HG03575 (cell line): ENCODE measurements at regions not wholly inside any gene's neighbourhood (a gene's known extent, or its start where the extent isn't known, plus 50 kb on each side); places are given as distances from the start of the nearest gene placed in this dataset.
"Not testable (repeated sequence)": the region's sequence is repeated elsewhere in the genome, so short reads cannot be mapped to it uniquely, and the experiment has no call there.

ENCODE experiments used
- ATAC-seq: cut with Tn5 transposase; IDR thresholded peaks from one replicate; pipeline ENCODE4 v1.9.1; 2021; ENCODE audit not compliant: unreplicated experiment, insufficient number of reproducible peaks, low FRiP score; ENCODE audit errors: extremely low read depth

DNA sequence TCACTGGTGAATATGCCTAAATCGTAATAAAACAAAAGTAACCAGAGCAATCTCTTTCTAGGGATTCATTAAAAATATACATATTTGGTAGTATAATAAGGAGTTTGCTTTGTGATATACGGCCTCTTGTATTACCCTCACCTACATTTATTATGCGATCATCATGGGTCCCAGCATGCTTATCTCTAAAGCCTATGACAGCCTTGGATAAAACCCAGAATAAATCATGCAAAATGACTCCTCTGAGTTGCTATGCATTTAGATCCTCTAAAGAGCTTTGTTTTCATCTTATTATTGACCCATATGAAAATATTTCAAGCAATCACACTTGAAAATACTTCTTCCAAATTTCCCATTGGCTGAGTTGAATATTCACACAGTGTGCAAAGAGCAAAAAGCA lies 432.3 kb downstream of the SUCLG1 start:
- no peak for ATAC-seq

DNA sequence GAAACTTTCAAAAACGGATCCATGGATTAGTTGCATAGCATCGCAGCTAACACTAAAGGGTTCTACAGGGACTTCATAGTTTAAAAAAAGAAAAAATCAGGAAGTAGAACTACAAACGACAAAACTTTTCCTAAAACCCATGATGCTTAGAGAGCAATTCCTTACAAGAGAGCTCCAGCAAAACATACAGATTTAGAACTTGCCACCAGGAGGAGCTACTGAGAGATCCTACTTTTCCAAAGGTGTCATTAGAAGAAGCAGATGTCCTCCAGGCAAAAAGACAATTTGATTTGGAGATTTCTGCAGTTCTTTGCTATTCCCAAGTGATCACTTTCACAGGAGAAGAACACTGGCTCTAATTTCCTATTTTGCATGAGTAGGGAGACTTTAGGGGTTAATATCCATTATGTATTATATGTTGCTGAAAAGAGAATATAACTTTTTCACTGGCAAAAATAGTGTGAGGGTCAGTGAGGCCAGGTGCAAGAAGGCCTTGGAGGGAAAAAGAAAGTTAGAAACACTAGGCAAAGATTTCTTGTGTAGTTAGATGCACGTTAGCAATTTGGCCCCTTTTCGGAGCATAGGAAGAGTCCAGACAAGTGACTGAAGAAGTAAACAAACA lies 436.2 kb downstream of the SUCLG1 start:
- ATAC-seq: no peak

DNA sequence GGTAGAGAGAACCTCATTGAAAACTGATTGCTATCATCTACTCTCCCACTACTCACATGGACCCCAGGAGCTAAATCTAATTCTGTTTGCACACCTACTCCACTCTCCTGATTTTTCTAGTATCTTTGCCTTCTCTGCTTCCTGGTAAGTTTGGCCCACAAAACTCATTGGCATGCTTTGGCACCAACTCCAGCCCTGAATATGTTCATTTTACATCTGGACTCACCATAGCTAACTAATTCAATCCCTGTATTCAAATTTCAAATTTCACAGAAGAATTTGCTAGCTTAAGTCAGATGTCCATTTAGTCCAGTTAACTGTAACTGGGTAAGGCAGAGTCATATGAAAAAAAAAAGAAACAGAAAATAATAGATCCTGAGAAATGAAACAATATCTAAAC lies 442.1 kb downstream of the SUCLG1 start:
- no peak for ATAC-seq

DNA sequence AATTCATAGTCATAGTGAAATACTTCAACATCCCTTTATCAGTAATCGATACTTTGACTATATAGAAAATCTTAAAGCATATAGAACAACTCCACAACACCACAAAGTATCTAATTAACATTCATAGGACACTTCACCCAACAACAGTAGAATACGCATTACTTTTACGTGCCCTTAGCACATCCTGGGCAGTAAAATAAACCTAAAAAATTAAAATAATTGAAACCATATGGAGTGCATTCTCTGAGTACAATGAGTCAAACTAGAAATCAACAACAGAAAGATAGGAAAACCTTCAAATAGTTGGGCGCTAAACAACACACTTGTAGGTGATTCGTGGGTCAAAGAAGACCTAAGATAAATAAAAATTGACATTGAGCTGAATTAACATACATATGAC lies 442.9 kb downstream of the SUCLG1 start:
- ATAC-seq: no peak

DNA sequence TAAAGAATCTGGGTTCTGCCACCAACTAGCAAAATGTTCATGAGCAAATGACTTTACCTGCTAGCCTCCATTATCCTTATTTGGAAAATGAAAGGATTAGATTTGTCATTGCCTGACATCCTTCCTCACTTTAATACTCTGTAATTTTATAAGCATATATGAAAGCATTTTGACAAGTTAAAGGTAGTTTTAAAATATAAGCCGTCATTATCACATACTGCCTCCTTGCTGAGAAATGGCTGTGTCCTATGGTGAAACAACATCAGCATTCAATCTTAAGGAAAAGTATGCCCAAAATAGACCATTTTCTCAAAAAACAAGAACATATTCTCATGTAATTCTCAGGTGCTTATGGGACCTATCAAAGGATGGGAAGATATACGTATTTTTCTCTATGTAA lies 461.2 kb downstream of the SUCLG1 start:
- ATAC-seq: no peak

DNA sequence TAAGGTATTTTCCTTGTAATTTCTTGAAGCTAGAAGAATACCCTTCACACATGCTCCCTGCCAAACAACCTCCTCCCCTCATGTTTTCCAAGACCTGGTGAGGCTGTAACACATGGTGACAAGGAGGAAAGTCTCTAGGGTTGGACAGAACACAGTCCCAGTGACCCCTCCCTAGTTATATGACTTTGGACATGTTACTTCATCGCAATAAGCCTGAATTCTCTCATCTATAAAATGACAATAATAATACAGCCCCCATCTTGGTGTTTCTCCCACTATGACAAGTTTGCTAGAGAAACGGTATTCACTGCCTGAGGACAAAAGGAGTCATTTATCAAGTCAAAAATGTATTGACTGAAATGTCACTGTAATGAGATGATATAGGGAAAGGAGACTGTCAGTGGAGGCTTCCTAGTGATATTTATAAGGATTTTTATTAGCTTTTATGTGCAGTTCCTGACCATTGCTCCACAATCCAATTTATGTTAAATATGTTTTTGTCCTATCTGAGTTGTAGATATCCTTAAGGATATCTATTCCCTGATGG lies 464.4 kb downstream of the SUCLG1 start:
- ATAC-seq: no peak

DNA sequence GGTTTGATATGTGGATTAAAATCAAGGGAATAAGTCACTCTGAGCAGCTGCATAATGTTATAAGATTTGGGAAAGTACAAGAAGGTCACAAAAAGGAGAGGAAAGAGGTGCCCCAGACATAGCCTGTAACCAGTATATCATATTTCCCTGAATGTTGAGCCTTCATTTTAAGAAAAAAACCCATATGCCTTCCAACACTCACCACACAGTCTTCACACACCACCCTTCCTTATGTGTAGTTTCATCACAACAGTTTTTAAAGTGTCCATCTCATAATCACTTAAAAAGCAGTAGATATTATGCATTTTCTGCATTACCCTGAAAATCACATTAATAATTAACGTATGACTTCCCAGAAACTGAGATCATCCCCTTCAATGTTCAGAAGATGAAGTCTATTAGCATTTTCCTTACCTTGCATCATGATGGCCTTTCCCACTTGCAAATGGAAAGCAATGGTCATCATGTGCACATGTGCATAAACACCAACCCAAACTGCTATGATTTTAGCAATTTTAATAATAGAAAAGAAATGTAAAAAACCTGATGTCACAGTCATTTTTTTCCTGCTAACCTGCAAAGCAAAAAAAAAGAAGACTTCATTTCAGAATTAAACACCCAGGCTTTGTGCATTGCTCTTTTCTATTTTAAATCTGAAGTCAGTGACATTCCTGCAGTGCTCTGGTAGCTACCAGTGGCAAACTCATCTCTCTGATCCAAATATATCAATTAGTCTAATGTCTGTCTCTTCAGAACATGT lies 465.0 kb downstream of the SUCLG1 start:
- no peak for ATAC-seq

DNA sequence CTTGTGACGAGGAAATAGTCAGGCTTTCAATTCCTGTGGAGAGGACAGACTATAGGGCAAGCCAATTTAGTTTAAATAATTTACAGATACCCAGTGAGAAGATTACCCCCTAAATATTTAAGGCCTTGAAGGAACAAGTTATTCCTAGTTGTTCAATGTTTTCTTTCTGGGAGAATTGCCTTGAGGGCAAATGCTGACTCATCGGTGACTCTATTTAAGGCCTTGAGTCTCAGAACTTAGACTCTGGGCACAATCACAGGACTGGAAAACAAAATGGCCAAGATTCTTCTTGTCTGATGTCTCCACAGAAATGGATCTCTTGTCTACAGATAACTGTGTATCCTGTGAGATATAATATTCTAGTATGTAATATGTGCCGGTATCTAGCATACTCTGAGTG lies 467.1 kb downstream of the SUCLG1 start:
- no peak for ATAC-seq

DNA sequence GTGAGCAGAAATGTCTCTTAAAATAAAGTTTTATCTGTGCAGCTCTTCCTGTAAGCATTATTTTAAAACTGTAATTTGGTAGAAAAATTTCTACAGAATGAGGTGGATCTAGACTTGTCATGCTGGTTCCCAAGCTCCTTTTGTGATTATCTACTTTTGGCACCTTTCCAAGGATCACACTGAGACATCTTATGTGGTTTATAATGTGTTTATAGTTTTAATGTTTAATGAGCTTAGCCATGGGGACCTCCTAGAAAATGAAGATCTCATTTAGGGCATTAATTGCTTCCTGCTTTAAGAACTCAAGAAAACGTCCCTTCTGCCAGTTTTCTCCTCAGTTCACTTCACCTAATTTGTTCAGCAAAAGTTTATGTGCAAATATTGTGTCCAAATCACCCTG lies 468.4 kb downstream of the SUCLG1 start:
- no peak for ATAC-seq

DNA sequence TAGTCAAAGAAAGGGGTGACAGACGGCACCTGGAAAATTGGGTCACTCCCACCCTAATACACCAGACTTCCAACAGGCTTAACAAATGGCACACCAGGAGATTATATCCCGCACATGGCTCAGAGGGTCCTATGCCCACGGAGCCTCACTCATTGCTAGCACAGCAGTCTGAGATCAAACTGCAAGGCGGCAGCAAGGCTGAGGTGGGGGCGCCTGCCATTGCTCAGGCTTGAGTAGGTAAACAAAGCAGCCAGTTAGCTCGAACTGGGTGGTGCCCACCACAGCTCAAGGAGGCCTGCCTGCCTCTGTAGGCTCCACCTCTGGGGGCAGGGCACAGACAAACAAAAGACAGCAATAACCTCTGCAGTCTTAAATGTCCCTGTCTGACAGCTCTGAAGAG lies 482.5 kb downstream of the SUCLG1 start:
- ATAC-seq: not testable (repeated sequence)

DNA sequence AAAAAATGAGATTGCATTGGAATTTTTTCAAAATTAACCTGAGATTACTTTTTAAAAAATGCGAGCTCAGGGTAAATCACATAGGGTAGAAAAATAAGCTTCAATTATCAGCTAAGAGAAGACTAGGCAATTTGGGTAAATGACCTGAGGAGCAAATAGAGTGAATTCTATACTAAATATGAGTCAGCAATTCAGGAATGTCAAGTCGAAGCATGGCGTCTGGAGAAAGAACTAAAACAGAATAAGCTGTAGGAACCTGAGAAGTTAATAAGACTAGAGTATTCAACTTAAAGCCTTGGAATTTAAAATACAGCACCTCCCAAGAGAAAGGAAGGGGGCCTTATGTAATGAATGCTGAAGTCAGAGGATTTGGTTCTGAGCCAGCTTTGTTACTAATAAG lies 487.0 kb downstream of the SUCLG1 start:
- ATAC-seq: no peak

DNA sequence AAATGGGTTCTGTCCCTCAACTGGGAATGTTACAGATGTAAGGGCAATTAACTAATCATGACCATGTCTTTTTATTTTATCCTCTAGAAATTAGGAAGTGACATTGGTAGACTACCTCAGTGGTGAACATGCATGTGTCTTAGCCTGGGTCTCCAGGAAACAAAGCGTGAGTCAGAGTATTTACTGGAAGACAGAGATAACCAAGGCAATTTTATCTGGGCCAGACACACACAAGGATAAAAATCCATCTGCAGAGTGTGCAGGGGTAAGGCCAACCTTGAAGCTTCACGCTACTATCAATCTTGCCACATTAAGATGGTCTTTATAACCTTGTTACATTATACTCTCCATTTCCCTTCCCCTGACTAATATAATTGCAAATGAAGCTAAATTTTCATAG lies 487.5 kb downstream of the SUCLG1 start:
- ATAC-seq: no peak

DNA sequence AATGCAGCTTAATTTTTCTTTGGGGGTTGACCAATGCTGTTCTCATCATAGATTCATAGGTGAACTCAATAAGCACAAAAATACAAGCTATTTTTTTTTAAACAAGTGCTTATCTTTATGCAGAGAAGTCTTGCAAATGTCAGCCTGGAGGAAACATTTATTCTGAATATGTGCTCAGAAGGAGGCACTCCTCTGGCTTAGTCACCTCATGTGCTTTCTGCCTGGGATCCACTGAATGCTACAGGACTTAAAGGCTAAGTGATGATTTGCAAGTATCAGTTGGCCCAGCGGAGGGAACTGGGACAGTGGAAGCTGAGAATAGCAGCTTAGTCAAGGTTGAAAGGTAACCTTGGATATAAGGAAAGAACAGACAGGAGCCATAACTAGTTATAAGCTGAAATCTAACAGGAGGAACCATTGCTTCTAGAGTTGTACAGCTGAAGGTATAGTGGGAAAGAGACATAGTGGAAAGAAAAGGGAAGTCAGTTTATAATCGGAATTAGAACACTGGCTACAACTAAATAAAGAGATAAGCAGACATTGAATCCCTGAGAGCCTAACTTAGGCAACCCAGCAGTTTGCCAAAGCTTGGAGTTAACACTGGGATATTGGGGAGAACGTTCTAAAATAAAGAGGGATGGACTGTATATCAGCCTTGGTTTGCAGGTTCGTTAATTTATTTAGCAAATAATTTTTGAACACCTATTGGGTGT lies 488.7 kb downstream of the SUCLG1 start:
- no peak for ATAC-seq

DNA sequence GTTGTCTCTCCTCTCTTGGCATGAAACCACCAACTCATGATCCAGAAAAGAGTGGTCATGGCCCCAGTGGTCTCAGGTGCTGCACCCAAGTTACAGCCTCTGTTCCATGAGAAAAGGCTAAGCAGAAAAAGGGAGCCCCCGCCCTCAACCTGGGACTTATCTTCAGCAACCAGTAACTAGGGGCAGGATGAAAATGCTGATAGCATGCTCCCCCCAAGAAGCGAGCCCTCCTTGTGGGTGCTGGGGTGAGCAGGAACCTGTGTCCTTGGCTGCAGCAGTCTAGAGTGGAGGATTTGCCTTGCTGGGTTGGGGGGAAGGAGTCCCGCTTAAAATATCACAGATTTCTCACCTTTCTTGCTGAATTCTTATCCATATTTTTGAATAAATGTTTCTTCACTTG lies 490.0 kb downstream of the SUCLG1 start:
- ATAC-seq: no peak

DNA sequence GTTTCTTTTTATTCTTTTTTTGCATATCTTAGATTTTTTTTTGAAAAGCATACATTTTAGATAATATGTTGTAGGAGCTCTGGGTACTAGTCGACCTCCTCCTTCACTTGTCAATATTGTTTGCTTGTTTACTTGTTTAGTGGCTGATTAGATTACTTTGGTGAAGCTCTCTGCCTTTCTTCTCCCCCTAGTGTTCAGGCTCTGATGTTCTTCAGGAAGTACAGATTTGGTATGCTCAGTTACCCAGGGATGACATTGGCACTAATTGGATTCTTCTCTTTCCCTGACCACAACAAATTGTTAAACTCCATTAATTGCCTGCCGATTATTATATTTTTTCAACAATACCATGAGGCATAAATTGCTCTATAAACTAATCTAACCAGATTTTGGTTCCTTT lies 491.2 kb downstream of the SUCLG1 start:
- ATAC-seq: no peak

DNA sequence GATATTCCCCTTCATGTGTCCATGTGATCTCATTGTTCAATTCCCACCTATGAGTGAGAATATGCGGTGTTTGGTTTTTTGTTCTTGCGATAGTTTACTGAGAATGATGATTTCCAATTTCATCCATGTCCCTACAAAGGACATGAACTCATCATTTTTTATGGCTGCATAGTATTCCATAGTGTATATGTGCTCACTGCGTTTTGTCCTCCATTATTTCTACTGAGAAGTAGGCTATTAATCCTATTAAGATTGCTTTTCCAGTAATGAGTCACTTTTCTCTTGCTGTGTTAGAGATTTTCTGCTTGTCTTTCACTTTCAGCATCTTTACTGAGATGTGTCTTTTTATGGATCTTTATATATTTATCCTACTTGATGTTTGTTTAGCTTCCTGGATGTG lies 492.1 kb downstream of the SUCLG1 start:
- not testable (repeated sequence) for ATAC-seq

DNA sequence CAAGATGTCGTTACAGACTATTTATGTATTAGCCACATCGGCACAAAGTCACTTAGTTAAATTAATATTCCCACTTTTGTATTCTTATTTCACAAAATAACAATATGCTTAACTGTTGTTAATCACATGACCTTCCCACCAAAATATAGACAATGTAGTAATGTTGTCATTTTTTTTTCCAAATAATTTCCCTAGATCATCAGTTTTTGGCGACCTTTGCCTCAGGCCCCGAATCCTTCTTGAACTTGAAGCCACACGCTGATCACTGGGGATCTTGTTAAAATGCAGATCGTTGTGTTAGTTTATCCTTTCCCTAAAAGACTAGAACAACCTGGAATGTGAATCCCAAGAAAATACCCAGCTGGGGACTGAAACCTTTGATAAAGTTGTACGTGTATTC lies 497.6 kb downstream of the SUCLG1 start:
- no peak for ATAC-seq

DNA sequence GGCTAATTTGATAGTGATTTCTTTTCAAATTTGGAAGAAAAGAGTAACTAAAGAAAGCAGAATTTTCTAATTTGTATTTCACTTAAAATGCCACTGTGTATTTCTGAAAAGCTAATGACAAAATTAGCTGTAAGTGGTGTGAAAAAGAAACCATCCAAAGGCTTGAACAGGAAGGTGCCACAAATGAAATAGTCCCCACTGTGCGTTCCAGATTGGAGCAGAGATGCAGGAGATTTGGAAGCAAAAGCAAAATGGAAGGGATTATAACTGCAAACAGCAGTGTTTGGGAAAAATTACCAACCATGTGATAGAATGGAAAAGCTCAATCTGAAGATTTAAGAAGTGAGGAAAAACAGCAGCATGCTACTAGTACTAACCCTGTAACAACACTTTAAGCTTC lies 498.7 kb downstream of the SUCLG1 start:
- ATAC-seq: no peak

DNA sequence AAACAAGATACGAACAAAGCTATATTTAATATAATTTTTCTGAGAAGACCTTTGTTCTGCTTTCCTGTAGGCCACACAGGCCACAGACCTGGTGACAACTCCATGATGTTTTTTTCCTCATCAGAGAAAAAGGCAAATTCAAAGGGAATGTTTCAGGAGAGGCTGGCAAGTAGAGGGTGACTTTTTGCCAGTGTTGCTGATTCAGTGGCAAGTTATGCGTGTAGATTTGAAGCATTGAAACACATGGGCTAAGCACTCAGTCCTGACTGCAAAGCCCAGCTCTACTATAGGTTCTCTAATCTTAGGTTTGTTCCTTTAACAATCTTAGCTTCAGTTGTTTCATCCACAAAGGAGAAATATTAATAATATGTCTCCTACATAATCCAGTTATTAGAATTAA lies 499.8 kb downstream of the SUCLG1 start:
- ATAC-seq: no peak

DNA sequence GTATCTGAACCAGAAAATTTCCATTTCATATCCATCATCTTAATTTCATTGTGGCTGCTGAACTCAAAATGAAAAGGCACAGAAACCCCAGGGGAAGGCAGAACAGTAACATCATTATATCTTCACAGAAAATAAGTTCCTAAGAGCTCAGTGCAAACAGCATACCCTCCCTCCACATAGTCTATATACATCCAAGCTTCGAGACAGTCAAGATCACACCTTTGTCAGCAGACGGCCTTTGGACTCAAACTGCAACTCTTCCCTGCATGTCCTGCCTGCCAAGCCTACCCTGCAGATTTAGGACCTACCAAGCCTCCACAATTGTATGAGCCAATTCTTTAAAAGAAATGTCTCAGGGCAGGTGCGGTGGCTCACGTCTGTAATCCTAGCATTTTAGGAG lies 502.1 kb downstream of the SUCLG1 start:
- no peak for ATAC-seq
